ENCODE measurements at regions not wholly inside any gene's neighbourhood (a gene's known extent, or its start where the extent isn't known, plus 50 kb on each side); places are given as distances from the start of the nearest gene placed in this dataset.

DNA sequence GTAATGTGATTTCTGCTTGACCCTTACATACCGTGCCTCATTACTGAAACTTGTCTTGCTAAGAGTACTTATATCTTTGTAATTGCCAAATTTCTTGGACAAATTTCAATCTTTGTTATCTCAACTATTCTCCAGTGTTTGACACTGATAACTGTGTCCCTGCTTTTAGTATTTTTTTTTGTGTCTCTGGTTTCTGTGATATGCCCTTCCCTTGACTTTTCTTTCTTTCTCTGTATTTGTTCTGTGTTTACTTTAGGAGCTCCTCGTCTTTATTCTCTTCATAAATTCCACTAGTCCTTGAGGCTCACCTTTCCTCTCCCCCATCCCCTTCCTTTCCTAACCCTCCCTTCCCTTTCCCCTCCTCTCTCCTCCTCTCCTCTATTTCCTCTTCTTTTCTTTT is 123.7 kb upstream of the FBXL17 start:
- TF ChIP-seq, protein P1, sequence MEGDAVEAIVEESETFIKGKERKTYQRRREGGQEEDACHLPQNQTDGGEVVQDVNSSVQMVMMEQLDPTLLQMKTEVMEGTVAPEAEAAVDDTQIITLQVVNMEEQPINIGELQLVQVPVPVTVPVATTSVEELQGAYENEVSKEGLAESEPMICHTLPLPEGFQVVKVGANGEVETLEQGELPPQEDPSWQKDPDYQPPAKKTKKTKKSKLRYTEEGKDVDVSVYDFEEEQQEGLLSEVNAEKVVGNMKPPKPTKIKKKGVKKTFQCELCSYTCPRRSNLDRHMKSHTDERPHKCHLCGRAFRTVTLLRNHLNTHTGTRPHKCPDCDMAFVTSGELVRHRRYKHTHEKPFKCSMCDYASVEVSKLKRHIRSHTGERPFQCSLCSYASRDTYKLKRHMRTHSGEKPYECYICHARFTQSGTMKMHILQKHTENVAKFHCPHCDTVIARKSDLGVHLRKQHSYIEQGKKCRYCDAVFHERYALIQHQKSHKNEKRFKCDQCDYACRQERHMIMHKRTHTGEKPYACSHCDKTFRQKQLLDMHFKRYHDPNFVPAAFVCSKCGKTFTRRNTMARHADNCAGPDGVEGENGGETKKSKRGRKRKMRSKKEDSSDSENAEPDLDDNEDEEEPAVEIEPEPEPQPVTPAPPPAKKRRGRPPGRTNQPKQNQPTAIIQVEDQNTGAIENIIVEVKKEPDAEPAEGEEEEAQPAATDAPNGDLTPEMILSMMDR (IDR thresholded peaks at IDR 0.05): no peak
- TF ChIP-seq POLR2AphosphoS5 (IDR thresholded peaks at IDR 0.05; ENCODE audit: insufficient read depth in 1 of 2, low read depth in 1 of 2) (no peak), POLR2A (IDR thresholded peaks at IDR 0.05) (no peak)

Data from vagina (tissue), 2 donors.